ENCODE measurements at regions not wholly inside any gene's neighbourhood (a gene's known extent, or its start where the extent isn't known, plus 50 kb on each side); places are given as distances from the start of the nearest gene placed in this dataset.
"Not testable (repeated sequence)": the region's sequence is repeated elsewhere in the genome, so short reads cannot be mapped to it uniquely, and the experiment has no call there.

- no peak for DNase-seq
Observed at GRCh38 chr1:30374400-30375070, 348.9 kb downstream of the MATN1 start.

- DNase-seq, result no peak
Observed at GRCh38 chr1:30373471-30374399, 349.6 kb downstream of the MATN1 start.

- DNase-seq, result no peak
Observed at GRCh38 chr1:30372792-30373433, 350.5 kb downstream of the MATN1 start.

GRCh38 chr1:30371888-30372791 is 351.2 kb downstream of the MATN1 start:
- DNase-seq, result no peak

GRCh38 chr1:30371179-30371788 is 352.1 kb downstream of the MATN1 start:
- DNase-seq, result no peak

GRCh38 chr1:30368651-30369240 is 354.6 kb downstream of the MATN1 start:
- DNase-seq, result no peak

GRCh38 chr1:30366911-30367310 is 356.5 kb downstream of the MATN1 start:
- DNase-seq, result no peak

GRCh38 chr1:30366199-30366598 is 357.2 kb downstream of the MATN1 start:
- no peak for DNase-seq

GRCh38 chr1:30365596-30365995 is 357.8 kb downstream of the MATN1 start:
- no peak for DNase-seq

- no peak for DNase-seq
Observed at GRCh38 chr1:30363031-30363430, 360.4 kb downstream of the MATN1 start.

GRCh38 chr1:30362603-30362990 is 360.8 kb downstream of the MATN1 start:
- DNase-seq, result no peak

GRCh38 chr1:30361890-30362602 is 361.3 kb downstream of the MATN1 start:
- DNase-seq, result not testable (repeated sequence)

- no peak for DNase-seq
Observed at GRCh38 chr1:30360753-30361152, 362.6 kb downstream of the MATN1 start.

GRCh38 chr1:30360281-30360680 is 363.1 kb downstream of the MATN1 start:
- no peak for DNase-seq

GRCh38 chr1:30359539-30360220 is 363.7 kb downstream of the MATN1 start:
- no peak for DNase-seq

GRCh38 chr1:30358500-30358899 is 364.9 kb downstream of the MATN1 start:
- DNase-seq, result no peak

- DNase-seq, result no peak
Observed at GRCh38 chr1:30356839-30357238, 366.5 kb downstream of the MATN1 start.

- DNase-seq, result no peak
Observed at GRCh38 chr1:30354410-30354809, 369.0 kb downstream of the MATN1 start.

- peak; percentile 9 for DNase-seq
Observed at GRCh38 chr1:30353637-30354036, 369.7 kb downstream of the MATN1 start.

GRCh38 chr1:30348147-30348546 is 375.2 kb downstream of the MATN1 start:
- no peak for DNase-seq
